Stimulated activated CD8-positive, alpha-beta memory T cell treated with anti-CD3 and anti-CD28 coated beads, Interleukin-15, amount 100 ng/mL, for 48 hours (primary cell): ENCODE measurements at regions not wholly inside any gene's neighbourhood (a gene's known extent, or its start where the extent isn't known, plus 50 kb on each side); places are given as distances from the start of the nearest gene placed in this dataset.
A peak's percentile ranks its signal among the peaks of the same experiment; 100 is the strongest.

Experiments
- DNase-seq, 2 donors: peaks; one replicate each; pipeline ENCODE4 v3.0.0-alpha.2; 2020; ENCODE audit warnings: low read depth in 2 of 2

DNA sequence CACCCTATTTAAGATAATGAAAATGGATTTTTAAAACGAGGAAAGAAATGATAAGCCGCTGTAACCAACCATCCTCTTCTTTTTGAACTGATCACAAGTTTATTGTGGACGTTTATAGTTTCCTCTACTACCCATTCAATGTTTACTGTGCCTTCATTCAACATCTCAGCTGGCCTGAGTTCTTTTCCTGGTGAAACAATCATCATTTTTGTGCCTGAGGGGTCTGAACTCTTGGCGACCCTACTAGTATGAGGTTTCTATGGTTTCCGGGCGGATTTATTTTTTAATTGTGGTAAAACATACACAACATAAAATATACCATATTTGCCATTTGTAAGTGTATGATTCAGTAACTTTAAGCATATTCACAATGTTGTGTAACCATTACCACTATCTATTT, 100.7 kb downstream of the SPRY1 start:
- DNase-seq, result no peak

GRCh38 chr4:123501733-123502132, 105.1 kb downstream of the SPRY1 start:
- DNase-seq, result no peak

GRCh38 chr4:123503698-123504363, 107.2 kb downstream of the SPRY1 start:
- DNase-seq, result no peak

GRCh38 chr4:123505095-123506010, 108.8 kb downstream of the SPRY1 start:
- peak; percentile 3 to 16 for DNase-seq

- DNase-seq, result no peak
These were observed 109.6 kb downstream of the SPRY1 start for GRCh38 chr4:123506011-123506695.

- no peak for DNase-seq
These were observed 110.8 kb downstream of the SPRY1 start for GRCh38 chr4:123507376-123507775.

DNA sequence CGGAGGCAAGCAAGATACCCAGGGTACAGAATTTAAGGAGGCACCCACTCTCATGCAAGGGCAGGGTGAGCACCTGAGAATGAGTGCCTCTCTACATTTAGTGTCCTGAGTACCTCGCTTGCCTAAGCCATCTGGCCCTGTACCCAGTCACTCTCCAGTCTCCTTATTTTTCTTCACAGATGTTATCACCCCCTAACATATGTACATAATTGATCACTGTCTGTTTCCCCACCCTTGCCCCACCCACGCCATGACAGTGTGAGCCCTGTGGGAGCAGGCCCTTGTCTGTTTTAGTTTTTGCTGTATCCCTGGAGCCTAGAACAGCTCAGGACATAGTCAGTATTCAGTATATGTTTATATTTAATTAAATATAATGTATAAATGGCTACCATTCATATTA, 113.6 kb downstream of the SPRY1 start:
- no peak for DNase-seq

DNA sequence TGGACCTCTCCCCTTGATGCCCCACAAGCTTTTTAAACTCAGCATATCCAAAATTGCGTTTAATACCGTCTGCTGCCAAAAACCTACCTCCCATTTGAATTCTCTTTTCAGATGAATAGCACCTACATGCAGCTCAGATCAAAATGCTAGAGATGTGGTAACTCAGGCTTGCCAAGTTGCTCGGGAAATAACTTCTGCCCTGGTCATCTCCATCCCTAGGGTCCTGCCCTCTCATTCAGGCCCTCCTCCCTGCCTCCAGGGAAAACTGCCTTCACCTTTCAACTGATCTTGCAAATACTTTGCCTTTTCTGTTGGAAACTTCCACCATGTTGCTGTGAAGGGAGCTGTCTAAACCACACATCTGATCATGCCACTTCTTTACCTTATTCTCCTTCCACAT, 114.1 kb downstream of the SPRY1 start:
- no peak for DNase-seq

DNA sequence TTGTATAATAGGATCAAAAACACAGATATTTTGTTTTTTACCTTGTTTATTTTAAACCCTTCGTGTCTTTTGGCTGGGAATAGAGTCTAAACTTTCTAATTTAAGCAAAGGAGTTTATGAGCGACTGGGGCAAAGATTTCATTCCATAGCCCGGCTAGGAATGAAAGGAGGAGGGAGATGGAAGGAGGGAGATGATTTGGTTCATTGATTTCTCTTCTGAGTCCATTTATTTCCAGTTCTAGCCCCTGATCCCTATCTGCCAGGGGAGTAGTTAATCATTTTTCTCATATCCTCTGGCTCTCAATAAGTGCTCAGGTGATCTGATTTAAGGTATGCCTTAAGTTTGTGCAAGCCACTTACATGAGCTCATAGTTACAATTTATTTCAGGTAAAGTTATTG, 120.0 kb downstream of the SPRY1 start:
- no peak for DNase-seq

GRCh38 chr4:123517176-123517575, 120.6 kb downstream of the SPRY1 start:
- no peak for DNase-seq

GRCh38 chr4:123517971-123518370, 121.4 kb downstream of the SPRY1 start:
- DNase-seq, result no peak

GRCh38 chr4:123520325-123520724, 123.7 kb downstream of the SPRY1 start:
- no peak for DNase-seq

DNA sequence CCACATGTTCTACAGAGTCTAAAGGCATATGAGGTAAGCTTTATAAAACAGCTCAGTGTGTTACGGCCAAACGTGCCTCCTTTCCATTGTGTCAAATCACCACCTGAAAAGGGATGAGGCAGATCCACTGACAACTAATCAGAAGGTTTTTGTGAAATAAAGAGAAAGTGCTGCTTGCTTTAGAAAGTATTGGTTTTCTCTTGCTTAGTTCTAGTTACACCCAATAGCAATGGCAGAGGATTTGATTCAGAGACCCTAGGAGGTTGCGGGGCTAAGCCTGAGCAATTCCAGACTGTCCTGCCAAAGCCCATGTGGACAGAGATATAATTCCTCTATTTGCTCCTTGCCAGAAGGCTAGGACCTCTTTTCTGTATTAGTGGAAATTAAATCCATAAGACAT, 125.5 kb downstream of the SPRY1 start:
- DNase-seq, result no peak

GRCh38 chr4:123522646-123523045, 126.1 kb downstream of the SPRY1 start:
- DNase-seq, result no peak

DNA sequence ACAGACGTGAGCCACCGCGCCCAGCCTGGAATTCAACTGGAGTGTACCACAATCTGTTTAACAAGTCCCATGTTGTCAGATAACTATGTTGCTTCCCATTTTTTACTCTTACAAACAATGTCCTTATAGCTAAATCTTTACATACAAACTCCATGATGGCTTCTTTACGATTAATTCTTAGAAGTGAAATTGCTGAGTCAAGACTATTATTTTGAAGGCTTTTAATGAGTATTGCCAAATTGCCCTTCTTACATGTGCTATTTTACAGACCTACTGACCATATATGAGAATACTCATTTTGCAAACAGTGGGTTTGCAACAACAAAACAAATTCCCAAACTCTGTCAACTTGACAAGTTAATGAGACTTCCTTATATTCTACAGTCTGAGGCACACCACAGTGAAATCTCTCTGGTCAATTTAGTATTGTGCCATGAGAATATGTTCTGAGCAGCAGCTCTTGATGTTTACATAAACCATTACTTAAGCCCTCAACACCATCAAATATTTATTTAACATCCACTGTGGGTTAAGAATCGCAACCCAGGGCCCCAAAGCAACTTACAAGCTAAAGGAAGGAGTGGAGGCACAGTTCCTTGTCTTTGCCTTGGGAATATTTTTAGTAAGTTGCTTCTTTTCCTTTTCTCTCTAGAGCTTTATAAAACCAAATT, 128.5 kb downstream of the SPRY1 start:
- no peak for DNase-seq

DNA sequence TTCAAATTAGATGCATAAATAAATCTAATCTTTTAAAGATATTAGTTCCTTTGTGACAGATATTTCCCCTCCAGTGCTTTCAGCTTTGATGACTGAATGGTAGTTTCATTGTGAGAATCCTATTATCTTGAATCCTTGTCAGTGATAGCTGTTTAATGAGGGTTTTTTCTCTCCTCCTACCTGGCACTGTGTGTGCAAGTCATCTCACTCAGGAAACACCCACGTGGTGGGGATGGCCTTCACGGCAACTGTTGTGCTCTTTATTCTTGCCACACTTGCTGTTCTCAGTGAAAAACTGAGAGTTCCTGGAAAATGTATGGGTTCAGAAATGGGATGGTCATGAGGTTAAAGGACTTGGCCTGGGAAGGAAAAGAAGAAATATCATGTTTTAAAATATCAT, 129.9 kb downstream of the SPRY1 start:
- peak; percentile 10 to 17 for DNase-seq

DNA sequence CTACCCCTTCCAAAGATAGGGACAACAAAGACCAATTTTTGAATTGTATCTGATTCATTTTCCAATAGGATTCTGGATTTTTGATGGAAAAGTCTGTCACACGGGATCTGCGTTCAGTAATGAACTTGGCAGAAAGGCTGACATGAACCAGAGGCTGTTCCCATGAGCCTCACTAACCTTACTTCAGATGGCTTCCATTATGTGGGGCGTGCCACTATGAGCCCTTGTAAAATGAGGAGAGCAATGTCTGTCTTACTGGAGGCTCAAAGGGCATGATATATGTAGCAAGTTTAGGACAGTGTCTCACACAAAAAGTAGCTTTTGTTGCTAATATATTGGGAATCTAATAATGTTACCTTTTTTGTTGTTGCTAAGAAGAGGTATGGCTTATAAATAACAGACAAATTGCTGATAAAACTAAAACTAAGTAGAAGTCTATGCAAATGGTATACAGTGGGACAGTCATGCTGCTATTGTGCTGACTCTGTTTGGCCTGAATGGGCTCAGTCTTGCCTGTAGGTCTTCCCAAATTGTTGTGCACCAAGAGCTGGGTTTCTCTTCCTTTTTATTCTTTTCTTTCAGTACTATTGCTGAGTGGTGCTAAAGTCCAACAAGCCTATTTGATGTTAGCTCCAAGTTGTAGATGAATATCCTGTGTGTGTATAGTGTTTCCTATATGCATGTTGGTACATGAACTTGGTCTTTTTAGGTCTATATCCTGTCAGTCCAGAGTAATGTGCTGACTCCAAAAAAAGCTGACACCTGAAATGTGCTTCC, 132.1 kb downstream of the SPRY1 start:
- DNase-seq, result no peak

- no peak for DNase-seq
These were observed 132.6 kb downstream of the SPRY1 start for GRCh38 chr4:123529278-123529568.

DNA sequence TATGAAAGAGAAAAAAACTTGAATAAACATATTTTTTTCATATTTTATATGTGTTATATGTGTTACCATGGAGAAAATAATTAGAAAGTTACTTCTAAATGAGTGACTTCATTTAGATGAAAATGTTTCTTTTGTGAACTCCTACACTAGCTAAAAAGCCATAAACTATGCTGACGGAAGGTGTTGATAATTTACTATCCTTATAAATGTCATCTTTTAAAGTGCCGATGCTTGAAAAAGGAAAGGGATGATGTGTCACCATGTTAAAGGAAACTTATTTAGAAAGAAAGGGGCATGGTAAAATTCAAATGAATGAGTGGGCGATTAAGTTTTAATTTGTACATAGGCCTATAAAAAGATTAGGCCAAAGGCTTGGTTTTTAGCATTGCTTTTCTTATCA, 133.8 kb downstream of the SPRY1 start:
- no peak for DNase-seq

DNA sequence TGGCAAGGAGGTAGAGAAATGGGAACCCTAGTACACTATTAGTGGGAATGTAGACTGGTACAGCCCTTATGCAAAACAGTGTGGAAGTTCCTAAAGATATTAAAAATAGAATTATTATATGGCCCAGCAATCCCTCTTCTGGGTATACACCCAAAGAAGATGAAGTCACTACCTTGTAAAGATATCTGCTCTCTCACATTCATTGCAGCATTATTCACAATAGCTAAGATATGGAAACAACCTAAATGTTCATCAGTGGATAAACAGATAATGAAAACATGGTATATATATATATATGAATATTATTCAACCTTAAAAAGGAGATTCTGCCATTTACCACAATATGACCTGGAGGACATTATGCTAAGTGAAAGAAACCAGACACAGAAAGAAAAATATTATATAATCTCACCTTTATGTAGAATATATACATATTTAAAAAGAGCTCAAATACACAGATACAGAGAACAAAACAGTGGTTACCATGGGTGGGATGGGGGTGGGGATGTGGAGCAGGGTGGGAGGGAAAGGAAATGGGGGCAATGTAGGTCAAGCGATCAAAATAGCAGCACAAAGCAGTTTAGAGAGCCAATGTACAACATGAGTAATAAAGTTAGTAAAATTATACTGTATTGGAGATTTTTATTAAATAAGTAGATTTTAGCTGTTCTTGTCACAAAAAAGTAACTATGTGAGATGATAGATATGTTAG, 138.6 kb downstream of the SPRY1 start:
- no peak for DNase-seq

- DNase-seq, result no peak
These were observed 139.6 kb downstream of the SPRY1 start for GRCh38 chr4:123536225-123536624.
